NCI-H82 (cell line): ENCODE measurements at regions not wholly inside any gene's neighbourhood (a gene's known extent, or its start where the extent isn't known, plus 50 kb on each side); places are given as distances from the start of the nearest gene placed in this dataset.
"Not testable (repeated sequence)": the region's sequence is repeated elsewhere in the genome, so short reads cannot be mapped to it uniquely, and the experiment has no call there.

Experiments
- DNase-seq: peaks from one replicate; lab custom pipeline; 2025; lab: John Stamatoyannopoulos, UW

GRCh38 chr1:184888505-184888904 lies 85.8 kb downstream of the NIBAN1 start:
- DNase-seq: no peak

- no peak for DNase-seq
Observed at GRCh38 chr1:184882957-184883815, 91.1 kb downstream of the NIBAN1 start.

GRCh38 chr1:184881941-184882913 lies 92.1 kb downstream of the NIBAN1 start:
- DNase-seq: no peak

- DNase-seq: no peak
Observed at GRCh38 chr1:184879876-184880557, 94.3 kb downstream of the NIBAN1 start.

- DNase-seq: no peak
Observed at GRCh38 chr1:184878602-184879001, 95.7 kb downstream of the NIBAN1 start.

GRCh38 chr1:184878002-184878401 lies 96.3 kb downstream of the NIBAN1 start:
- DNase-seq: no peak

- DNase-seq: not testable (repeated sequence)
Observed at GRCh38 chr1:184876015-184876414, 98.3 kb downstream of the NIBAN1 start.

GRCh38 chr1:184875218-184875617 lies 99.1 kb downstream of the NIBAN1 start:
- DNase-seq: no peak

- DNase-seq: no peak
Observed at GRCh38 chr1:184870319-184870718, 104.0 kb downstream of the NIBAN1 start.

- no peak for DNase-seq
Observed at GRCh38 chr1:184867866-184868689, 106.2 kb downstream of the NIBAN1 start.

GRCh38 chr1:184866991-184867788 lies 107.1 kb downstream of the NIBAN1 start:
- DNase-seq: no peak

GRCh38 chr1:184866586-184866985 lies 107.7 kb downstream of the NIBAN1 start:
- DNase-seq: no peak

GRCh38 chr1:184865831-184866230 lies 108.5 kb downstream of the NIBAN1 start:
- no peak for DNase-seq

GRCh38 chr1:184861755-184862336 lies 107.2 kb upstream of the EDEM3 start:
- DNase-seq: no peak

GRCh38 chr1:184860985-184861754 lies 106.5 kb upstream of the EDEM3 start:
- peak; percentile 42 for DNase-seq

- no peak for DNase-seq
Observed at GRCh38 chr1:184860535-184860934, 105.9 kb upstream of the EDEM3 start.

GRCh38 chr1:184859381-184860105 lies 104.9 kb upstream of the EDEM3 start:
- no peak for DNase-seq

GRCh38 chr1:184858288-184858687 lies 103.6 kb upstream of the EDEM3 start:
- DNase-seq: no peak
